GM20431 (cell line): ENCODE measurements at regions not wholly inside any gene's neighbourhood (a gene's known extent, or its start where the extent isn't known, plus 50 kb on each side); places are given as distances from the start of the nearest gene placed in this dataset.
"Not testable (repeated sequence)": the region's sequence is repeated elsewhere in the genome, so short reads cannot be mapped to it uniquely, and the experiment has no call there.

Source experiments
- in situ Hi-C: fragments of 300-500 bp; cut with MseI, MboI; formaldehyde crosslinking; loops from one replicate; pipeline ENCODE4 v1.15.0; 2020; ENCODE audit warnings: low sequenced_read_pairs; ENCODE audit not compliant: unreplicated experiment

DNA sequence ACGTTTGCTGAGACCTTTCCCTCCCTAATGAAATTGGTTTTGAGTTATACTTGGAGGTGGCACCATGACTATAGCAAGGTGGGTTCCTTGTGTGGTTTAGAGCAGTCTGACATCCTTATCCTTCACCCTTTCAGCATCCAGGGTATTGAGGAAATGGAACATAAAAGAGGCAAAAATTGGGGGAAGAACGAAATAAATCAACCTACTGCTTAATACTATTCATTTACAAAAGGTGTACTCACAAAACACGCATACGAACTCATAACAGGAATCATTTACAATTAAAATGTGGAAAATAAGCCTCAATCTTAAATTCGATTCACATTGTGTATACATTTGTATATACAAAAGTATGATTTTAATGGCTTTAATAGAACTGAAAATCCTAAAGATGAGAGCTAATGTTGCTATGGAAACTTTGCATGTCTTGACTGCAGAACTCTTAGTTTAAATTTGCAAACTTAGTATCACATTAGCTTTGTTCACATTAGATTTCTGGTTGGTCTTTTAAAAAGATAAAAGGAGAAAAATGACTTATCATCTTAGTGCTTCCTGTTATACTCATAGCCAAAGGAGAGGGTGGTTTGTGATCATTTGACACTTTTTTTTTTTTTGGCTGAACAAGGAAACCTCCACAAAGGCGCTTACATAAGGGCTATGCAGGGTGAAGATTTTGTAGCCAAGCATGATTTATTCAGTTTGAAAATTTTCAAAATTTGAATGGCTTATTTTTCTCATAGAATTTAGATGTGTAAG, 76.1 kb upstream of the ATXN1 start:
- in situ Hi-C loops, result no loop called here

GRCh38 chr6:16836144-16836981, 75.1 kb upstream of the ATXN1 start:
- in situ Hi-C loops, result no loop called here

DNA sequence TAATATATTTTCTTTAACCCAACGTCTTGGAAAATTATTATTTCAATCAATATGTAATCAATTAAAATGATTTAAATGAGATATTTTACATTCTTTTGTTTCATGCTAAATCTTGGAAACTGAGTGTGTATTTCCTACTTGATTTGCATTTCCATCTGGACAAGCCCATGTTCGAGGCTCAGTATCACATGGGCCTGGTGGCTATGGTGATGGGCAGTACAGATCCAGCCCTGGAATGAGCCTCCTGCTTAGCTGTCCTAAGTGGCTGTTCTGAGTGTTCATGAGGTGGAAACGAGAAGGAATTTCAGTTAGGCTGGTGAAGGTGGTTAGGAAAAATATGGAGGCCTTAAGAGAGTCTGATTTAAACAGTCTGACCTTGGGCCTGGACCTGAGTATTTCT, 73.0 kb upstream of the ATXN1 start:
- in situ Hi-C loops, result no loop called here

- in situ Hi-C loops, result no loop called here
Observed at GRCh38 chr6:16832721-16833120, 71.5 kb upstream of the ATXN1 start.

GRCh38 chr6:16832043-16832567, 70.8 kb upstream of the ATXN1 start:
- in situ Hi-C loops, result no loop called here

GRCh38 chr6:16831136-16831535, 69.9 kb upstream of the ATXN1 start:
- in situ Hi-C loops, result no loop called here

- in situ Hi-C loops, result no loop called here
Observed at GRCh38 chr6:16828058-16828457, 66.8 kb upstream of the ATXN1 start.

- in situ Hi-C loops, result no loop called here
Observed at GRCh38 chr6:16827627-16828026, 66.4 kb upstream of the ATXN1 start.

DNA sequence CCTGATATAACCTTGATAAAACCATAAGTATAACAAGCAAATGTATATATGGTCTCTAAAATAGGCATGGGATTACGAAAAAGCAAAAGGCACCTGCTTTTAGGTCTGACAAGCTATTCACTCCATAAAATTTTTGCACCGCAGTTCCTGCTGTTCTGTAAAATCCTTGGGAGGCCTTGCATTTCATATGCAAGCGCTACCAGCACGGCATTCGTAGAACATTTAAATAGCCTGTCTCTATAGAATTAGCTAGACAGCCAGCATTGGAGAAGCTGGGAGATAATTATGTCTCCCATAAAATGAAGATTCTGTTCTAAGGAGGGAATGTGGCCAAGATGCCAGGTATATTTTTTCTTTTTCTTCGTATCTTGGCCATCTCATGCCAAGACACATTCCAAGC, 64.5 kb upstream of the ATXN1 start:
- in situ Hi-C loops, result no loop called here

GRCh38 chr6:16824845-16825685, 63.8 kb upstream of the ATXN1 start:
- in situ Hi-C loops, result no loop called here

GRCh38 chr6:16823718-16824352, 62.6 kb upstream of the ATXN1 start:
- in situ Hi-C loops, result no loop called here

- in situ Hi-C loops, result no loop called here
Observed at GRCh38 chr6:16822975-16823717, 61.9 kb upstream of the ATXN1 start.

- in situ Hi-C loops, result no loop called here
Observed at GRCh38 chr6:16822529-16822928, 61.3 kb upstream of the ATXN1 start.

DNA sequence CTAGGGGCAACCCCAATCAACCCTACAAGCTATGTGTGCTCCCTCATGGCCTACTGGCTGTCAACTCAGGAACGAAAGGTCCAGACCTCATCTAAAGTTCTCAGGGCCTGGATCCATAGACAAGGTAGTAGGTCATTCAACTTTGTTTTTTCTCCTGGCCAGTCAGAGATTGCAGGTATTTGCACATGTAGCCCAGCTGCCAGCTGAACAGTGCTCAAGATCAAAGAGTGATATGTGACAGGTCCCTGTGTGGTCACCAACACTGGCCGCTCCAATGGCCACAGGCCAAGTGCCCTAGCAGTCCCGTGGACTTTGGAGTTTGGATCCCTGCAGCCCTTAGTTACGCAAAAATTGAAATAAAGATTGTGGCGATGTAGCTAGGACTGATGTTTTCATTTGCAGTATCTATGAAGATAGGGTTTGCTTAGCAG, 60.6 kb upstream of the ATXN1 start:
- in situ Hi-C loops, result no loop called here

GRCh38 chr6:16820262-16820661, 59.0 kb upstream of the ATXN1 start:
- in situ Hi-C loops, result not testable (repeated sequence)

GRCh38 chr6:16819752-16820151, 58.5 kb upstream of the ATXN1 start:
- in situ Hi-C loops, result no loop called here

DNA sequence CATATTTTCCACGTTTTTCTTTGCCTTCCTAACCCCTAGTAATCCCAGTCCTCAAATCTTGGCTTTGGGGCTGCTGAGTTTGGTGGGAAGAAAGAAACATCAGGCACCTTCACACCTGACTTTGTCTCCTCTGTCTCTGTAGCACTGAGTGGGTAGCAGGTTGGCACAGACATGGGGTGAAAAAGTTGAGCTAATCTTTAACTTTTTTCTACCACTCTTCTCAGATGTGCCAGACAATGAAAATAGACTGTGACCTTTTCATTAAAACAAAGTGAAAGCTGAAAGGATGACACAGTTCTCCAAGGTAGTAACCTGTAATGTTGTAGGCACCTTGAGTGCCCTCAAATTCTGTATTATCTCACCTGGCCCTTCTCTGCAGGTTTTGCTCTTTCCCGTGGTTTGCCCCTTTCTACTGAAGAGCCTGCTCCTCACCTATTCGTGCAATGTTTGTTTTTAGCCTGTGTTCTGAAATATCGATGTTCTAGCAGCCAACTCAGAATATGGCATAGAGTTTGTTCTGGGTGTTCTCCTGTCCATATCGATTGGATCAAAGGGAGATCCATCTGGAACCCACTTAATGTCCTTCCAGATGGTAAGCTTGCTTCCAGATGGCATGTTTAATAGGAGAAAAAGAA, 57.8 kb upstream of the ATXN1 start:
- in situ Hi-C loops, result no loop called here

DNA sequence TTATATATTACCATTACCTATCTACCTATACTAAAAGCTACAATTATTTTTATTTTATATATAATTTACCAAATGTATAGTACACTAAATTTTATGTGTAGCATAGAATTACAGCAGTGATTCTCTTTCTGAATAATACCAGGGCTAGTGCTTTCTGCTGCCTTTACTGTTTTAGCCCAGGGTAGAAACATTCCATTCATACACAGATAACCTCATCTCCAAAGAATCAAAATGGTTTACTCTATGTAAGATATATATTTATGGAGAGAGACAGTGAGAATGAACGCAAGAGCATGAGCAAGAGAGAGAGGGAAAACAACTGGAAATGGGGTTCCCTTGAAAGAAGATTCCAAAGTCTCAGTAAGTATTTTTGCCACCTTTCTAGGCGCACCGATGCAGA, 56.3 kb upstream of the ATXN1 start:
- in situ Hi-C loops, result no loop called here

GRCh38 chr6:16816891-16817290, 55.6 kb upstream of the ATXN1 start:
- in situ Hi-C loops, result no loop called here
